HS-5 (cell line): ENCODE measurements at regions not wholly inside any gene's neighbourhood (a gene's known extent, or its start where the extent isn't known, plus 50 kb on each side); places are given as distances from the start of the nearest gene placed in this dataset.
A peak's percentile ranks its signal among the peaks of the same experiment; 100 is the strongest.
"Not testable (repeated sequence)": the region's sequence is repeated elsewhere in the genome, so short reads cannot be mapped to it uniquely, and the experiment has no call there.

Source experiments
- DNase-seq: peaks from one replicate; pipeline ENCODE4 v3.0.0-alpha.2; 2012; ENCODE audit warnings: low read depth

- peak; percentile 24 for DNase-seq
Observed at GRCh38 chr21:22019766-22020165, 1021.6 kb downstream of the NCAM2 start.

- no peak for DNase-seq
Observed at GRCh38 chr21:22020221-22020620, 1022.0 kb downstream of the NCAM2 start.

GRCh38 chr21:22023896-22024295 lies 1025.7 kb downstream of the NCAM2 start:
- not testable (repeated sequence) for DNase-seq

GRCh38 chr21:22044431-22044830 lies 1046.2 kb downstream of the NCAM2 start:
- no peak for DNase-seq

- DNase-seq, result no peak
Observed at GRCh38 chr21:22046576-22046975, 1048.4 kb downstream of the NCAM2 start.

- no peak for DNase-seq
Observed at GRCh38 chr21:22056904-22057303, 1058.7 kb downstream of the NCAM2 start.

- DNase-seq, result no peak
Observed at GRCh38 chr21:22062472-22063139, 1064.4 kb downstream of the NCAM2 start.

- no peak for DNase-seq
Observed at GRCh38 chr21:22063140-22063539, 1064.9 kb downstream of the NCAM2 start.

- no peak for DNase-seq
Observed at GRCh38 chr21:22076471-22076870, 1078.3 kb downstream of the NCAM2 start.

GRCh38 chr21:22083899-22084298 lies 1085.7 kb downstream of the NCAM2 start:
- DNase-seq, result no peak

- DNase-seq, result no peak
Observed at GRCh38 chr21:22096314-22096713, 1098.1 kb downstream of the NCAM2 start.

GRCh38 chr21:22106720-22107410 lies 1108.7 kb downstream of the NCAM2 start:
- no peak for DNase-seq

GRCh38 chr21:22115746-22116145 lies 1117.5 kb downstream of the NCAM2 start:
- DNase-seq, result no peak

GRCh38 chr21:22120616-22121266 lies 1122.5 kb downstream of the NCAM2 start:
- no peak for DNase-seq

- DNase-seq, result no peak
Observed at GRCh38 chr21:22125581-22125980, 1127.4 kb downstream of the NCAM2 start.

GRCh38 chr21:22128671-22129070 lies 1130.5 kb downstream of the NCAM2 start:
- DNase-seq, result no peak

GRCh38 chr21:22132358-22133071 lies 1134.3 kb downstream of the NCAM2 start:
- no peak for DNase-seq

GRCh38 chr21:22136740-22137139 lies 1138.5 kb downstream of the NCAM2 start:
- DNase-seq, result no peak

GRCh38 chr21:22138297-22139016 lies 1140.2 kb downstream of the NCAM2 start:
- DNase-seq, result no peak

- no peak for DNase-seq
Observed at GRCh38 chr21:22145545-22145944, 1147.3 kb downstream of the NCAM2 start.

- no peak for DNase-seq
Observed at GRCh38 chr21:22154579-22155274, 1156.5 kb downstream of the NCAM2 start.
